GM10248 (cell line): ENCODE measurements at regions not wholly inside any gene's neighbourhood (a gene's known extent, or its start where the extent isn't known, plus 50 kb on each side); places are given as distances from the start of the nearest gene placed in this dataset.

Experiments
- CTCF ChIA-PET: fragments of 300-600 bp; sonication (Branson Sonifier 250); formaldehyde crosslinking; extraction: SDS; loops from one replicate; lab custom pipeline; 2021; ENCODE audit warnings: antibody characterized with exemption; lab: Yijun Ruan, JAX
- POLR2A ChIA-PET: fragments of 350-650 bp; sonication (Branson Sonifier 250); formaldehyde crosslinking; extraction: SDS; loops from one replicate; lab custom pipeline; 2020; ENCODE audit warnings: antibody characterized with exemption; lab: Yijun Ruan, JAX
- DNase-seq: peaks from one replicate; pipeline ENCODE4 v3.0.0; 2012; ENCODE audit errors: extremely low spot score
- TF ChIP-seq, protein P1 (sequence below): IDR thresholded peaks from 2 replicates; pipeline ENCODE4 v1.5.1; 2012; ENCODE audit warnings: mild to moderate bottlenecking, low read depth; ENCODE audit errors: extremely low read depth, missing control alignments, control extremely low read depth

DNA sequence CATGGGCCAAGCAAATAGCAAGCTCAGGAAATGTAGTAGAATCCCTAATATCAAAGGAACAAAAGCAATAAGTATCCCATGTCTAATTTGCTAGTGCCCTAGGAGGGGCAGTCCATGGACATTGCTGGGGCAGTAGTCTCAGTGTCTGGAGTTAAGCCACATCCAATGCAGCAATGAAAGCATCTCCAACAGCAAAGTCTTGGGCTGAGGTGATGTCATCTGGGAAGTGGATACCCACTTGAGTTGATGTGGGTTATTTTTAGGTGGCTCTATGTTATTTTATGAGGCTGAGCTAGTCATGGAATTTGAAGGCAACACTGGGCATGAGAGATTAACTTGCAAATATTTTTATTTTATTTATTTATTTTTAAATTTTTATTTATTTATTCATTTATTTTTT, 540.0 kb downstream of the ETV1 start:
- ChIA-PET CTCF (interaction anchor here (1.0 to 2.1 kb wide), 3 partner anchors 14 to 17 kb away, joined by 3 to 5 read pairs (median 3); no protein-coding TSS in a partner anchor), POLR2A (no interaction called here)
- TF ChIP-seq, protein P1, sequence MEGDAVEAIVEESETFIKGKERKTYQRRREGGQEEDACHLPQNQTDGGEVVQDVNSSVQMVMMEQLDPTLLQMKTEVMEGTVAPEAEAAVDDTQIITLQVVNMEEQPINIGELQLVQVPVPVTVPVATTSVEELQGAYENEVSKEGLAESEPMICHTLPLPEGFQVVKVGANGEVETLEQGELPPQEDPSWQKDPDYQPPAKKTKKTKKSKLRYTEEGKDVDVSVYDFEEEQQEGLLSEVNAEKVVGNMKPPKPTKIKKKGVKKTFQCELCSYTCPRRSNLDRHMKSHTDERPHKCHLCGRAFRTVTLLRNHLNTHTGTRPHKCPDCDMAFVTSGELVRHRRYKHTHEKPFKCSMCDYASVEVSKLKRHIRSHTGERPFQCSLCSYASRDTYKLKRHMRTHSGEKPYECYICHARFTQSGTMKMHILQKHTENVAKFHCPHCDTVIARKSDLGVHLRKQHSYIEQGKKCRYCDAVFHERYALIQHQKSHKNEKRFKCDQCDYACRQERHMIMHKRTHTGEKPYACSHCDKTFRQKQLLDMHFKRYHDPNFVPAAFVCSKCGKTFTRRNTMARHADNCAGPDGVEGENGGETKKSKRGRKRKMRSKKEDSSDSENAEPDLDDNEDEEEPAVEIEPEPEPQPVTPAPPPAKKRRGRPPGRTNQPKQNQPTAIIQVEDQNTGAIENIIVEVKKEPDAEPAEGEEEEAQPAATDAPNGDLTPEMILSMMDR: no peak
- DNase-seq: no peak

DNA sequence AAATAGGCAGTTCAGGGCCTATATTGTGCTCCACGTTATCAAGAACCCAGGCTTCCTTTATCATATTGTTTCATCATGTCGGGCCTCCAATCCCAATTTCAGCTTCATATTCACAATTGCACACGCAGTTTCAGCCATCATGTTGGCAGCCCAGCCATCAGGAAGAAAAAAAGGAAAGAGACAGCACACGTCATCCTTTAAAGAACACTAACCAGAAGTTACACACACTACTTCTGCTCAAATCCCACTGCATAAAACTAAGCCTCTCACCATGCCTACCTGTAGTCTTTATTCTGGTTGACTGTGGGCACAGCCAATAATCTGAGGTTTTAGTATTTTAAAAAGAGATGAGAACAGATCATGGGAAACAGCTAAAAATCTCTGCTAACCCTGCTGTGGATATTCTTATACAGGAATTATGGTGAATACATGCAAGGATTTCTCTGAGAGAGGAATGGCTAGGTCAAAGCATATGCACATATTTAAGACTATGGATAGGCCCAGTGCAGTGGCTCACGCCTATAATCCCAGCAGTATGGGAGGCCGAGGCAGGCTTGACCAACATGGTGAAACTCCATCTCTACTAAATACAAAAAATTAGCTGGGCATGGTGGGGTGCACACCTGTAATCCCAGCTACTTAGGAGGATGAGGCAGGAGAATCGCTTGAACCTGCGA, 534.4 kb downstream of the ETV1 start:
- DNase-seq: no peak
- TF ChIP-seq, protein P1: no peak
- ChIA-PET CTCF (no interaction called here), POLR2A (no interaction called here)

DNA sequence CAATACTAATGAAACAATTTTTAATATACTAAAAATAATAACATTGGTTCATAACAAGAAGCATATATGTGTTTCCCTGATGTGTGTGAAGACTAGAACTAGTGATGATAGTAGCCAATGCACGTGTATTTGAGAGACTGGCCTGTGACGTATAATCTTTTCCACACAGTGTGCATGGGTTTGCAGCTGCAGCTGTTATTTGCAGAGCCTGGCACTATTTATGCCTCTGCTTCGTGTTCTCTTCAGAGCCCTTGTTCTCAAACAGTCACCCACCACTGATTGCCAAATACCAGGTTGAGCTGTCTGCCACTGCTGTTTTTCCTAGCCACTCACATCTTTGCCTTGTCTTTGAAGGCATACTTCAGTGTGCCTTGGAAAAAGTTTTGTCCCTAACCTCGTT, 531.7 kb downstream of the ETV1 start:
- DNase-seq: no peak
- TF ChIP-seq, protein P1: no peak
- ChIA-PET CTCF (interaction anchor here (1.3 kb wide), 1 partner anchor 10 kb away, joined by 3 read pairs; no protein-coding TSS in a partner anchor), POLR2A (no interaction called here)

DNA sequence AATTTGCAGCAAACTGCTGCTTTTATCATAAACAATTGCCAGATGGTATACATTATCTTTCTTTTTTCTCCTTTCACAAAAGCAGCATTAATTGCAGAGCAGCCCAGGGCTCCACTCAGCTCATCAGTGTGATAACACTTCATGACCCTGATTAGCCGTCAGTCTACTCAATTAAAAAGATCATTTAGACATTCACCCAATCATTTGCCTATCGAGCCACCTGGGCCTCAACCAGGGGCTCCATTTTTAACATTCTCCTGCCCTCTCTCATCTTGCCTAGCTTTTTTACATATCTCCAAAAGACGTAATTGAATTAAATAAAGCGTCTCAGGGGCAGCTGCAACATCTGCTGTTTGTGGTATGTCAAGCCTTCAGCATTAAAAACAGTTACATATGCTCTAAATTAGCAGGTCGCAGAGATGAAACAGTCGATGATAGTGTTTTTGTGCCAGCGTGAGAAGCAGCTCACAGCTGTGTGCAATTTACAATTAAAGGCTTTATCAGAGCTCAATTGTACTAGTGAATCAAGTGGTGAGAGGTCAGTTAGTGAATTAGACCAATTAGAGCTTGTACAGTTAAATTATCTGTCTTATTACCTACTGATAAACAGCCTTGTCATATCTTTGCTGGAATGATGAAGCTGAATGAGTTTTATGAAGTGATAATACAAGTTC, 522.5 kb downstream of the ETV1 start:
- POLR2A ChIA-PET: no interaction called here
- TF ChIP-seq, protein P1: no peak
- CTCF ChIA-PET: interaction anchor here (1.0 kb wide), 1 partner anchor 10 kb away, joined by 3 read pairs; no protein-coding TSS in a partner anchor
- DNase-seq: no peak

DNA sequence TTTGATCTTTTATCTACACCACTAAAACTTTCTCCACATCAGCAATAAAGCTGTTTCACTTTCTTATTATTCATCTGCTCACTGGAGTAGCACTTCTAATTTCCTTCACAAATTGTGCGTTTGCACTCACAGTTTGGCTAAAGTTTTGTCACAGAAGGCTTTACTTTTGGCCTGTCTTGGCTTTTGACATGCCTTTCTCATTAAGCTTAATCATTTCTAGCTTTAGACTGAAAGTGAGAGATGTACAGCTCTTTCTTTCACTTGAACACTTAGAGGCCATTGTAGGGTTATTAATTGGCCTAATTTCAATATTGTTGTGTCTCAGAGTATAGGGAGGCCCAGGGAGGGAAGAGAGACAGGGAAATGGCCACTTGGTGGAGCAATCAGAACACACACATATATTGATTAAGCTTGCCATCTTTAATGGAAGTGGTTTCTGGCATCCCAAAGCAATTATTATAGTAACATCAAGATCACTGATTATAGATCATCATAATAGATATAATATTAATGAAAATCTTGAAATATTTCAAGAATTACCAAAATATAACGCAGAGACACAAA, 512.5 kb downstream of the ETV1 start:
- no peak for DNase-seq
- CTCF ChIA-PET: interaction anchor here (1.0 to 1.6 kb wide), 3 partner anchors 13 to 35 kb away, joined by 3 read pairs; no protein-coding TSS in a partner anchor
- TF ChIP-seq, protein P1: no peak
- POLR2A ChIA-PET: no interaction called here

DNA sequence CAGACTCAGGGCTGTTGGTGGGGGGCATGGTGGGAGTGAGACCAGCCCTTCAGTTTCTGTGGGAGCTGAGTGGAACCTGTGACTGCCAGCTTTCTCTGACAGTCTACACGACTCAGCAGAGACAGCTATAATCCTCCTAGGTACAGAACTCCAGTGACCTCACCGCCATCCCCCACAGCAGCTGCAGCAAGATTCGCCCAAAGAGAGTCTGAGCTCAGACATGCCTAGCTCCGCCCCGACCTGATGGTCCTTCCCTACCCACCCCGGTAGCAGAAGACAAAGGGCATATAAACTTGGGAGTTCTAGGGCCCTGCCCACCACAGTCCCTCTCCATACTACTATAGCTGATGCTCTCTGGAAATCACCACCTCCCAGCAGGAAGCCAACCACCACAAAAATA, 500.1 kb downstream of the ETV1 start:
- no peak for DNase-seq
- POLR2A ChIA-PET: no interaction called here
- CTCF ChIA-PET: interaction anchor here (0.9 to 1.8 kb wide), 2 partner anchors 10 to 36 kb away, joined by 3 to 4 read pairs; no protein-coding TSS in a partner anchor

More for the DNA sequence above, 500.1 kb downstream of the ETV1 start:
- TF ChIP-seq, protein P1: no peak
